ENCODE measurements at regions not wholly inside any gene's neighbourhood (a gene's known extent, or its start where the extent isn't known, plus 50 kb on each side); places are given as distances from the start of the nearest gene placed in this dataset.

GRCh38 chr6:138651491-138651890 is 122.1 kb upstream of the CCDC28A start:
- TF ChIP-seq POLR2A (IDR thresholded peaks at IDR 0.05) (no peak), POLR2AphosphoS5 (IDR thresholded peaks at IDR 0.05) (no peak)

Measured in suprapubic skin (tissue), 4 donors.